MM.1S (cell line): ENCODE measurements at regions not wholly inside any gene's neighbourhood (a gene's known extent, or its start where the extent isn't known, plus 50 kb on each side); places are given as distances from the start of the nearest gene placed in this dataset.

Experiments
- DNase-seq: peaks from one replicate; pipeline ENCODE4 v3.0.0-alpha.2; 2015
- H2AFZ ChIP-seq: fragments of 300-600 bp; sonication (generic); 2 replicates; pipeline ENCODE4 v1.6.0; 2016; ENCODE audit warnings: antibody characterized with exemption, low read length
- H3F3A ChIP-seq: fragments of 300-600 bp; sonication (generic); 2 replicates; pipeline ENCODE4 v1.6.1; 2016; ENCODE audit warnings: mild to moderate bottlenecking, antibody characterized with exemption, low read length, moderate library complexity, mixed read lengths; ENCODE audit not compliant: insufficient read depth
- H3K27ac ChIP-seq: fragments of 300-600 bp; sonication (generic); 2 replicates; pipeline ENCODE4 v1.5.1; 2016; ENCODE audit warnings: mild to moderate bottlenecking, low read length
- H3K27me3 ChIP-seq: fragments of 300-600 bp; sonication (generic); replicated peaks from 2 replicates; pipeline ENCODE4 v1.6.0; 2016; ENCODE audit warnings: low read length; ENCODE audit not compliant: insufficient read depth
- H3K36me3 ChIP-seq: fragments of 300-600 bp; sonication (generic); replicated peaks from 2 replicates; pipeline ENCODE4 v1.6.1; 2016; ENCODE audit warnings: mild to moderate bottlenecking, low read length, mixed read lengths; ENCODE audit not compliant: insufficient read depth
- H3K4me1 ChIP-seq: fragments of 300-600 bp; sonication (generic); 2 replicates; pipeline ENCODE4 v1.6.1; 2016; ENCODE audit warnings: low read length, mixed read lengths
- H3K4me2 ChIP-seq: fragments of 300-600 bp; sonication (generic); 2 replicates; pipeline ENCODE4 v1.6.0; 2016; ENCODE audit warnings: low read depth, low read length
- H3K4me3 ChIP-seq: fragments of 300-600 bp; sonication (generic); 2 replicates; pipeline ENCODE4 v1.5.1; 2016; ENCODE audit warnings: low read length, mixed read lengths
- H3K79me2 ChIP-seq: fragments of 300-600 bp; sonication (generic); 2 replicates; pipeline ENCODE4 v1.6.1; 2016; ENCODE audit warnings: mixed run types, low read length, mixed read lengths
- H3K9ac ChIP-seq: fragments of 300-600 bp; sonication (generic); 2 replicates; pipeline ENCODE4 v1.6.1; 2016; ENCODE audit warnings: low read length, mixed read lengths
- H3K9me2 ChIP-seq: fragments of 300-600 bp; sonication (generic); replicated peaks from 2 replicates; pipeline ENCODE4 v1.6.1; 2016; ENCODE audit warnings: mild to moderate bottlenecking, low read length, mixed read lengths; ENCODE audit not compliant: insufficient read depth
- H3K9me3 ChIP-seq: fragments of 300-600 bp; sonication (generic); replicated peaks from 2 replicates; pipeline ENCODE4 v1.6.1; 2016; ENCODE audit warnings: mild to moderate bottlenecking, low read length, mixed read lengths; ENCODE audit not compliant: insufficient read depth
- H4K20me1 ChIP-seq: fragments of 300-600 bp; sonication (generic); 2 replicates; pipeline ENCODE4 v1.6.1; 2016; ENCODE audit warnings: mild to moderate bottlenecking, low read length, moderate library complexity, mixed read lengths; ENCODE audit not compliant: insufficient read depth
- EZH2 ChIP-seq: fragments of 300-600 bp; sonication (generic); optimal IDR thresholded peaks from 2 replicates; pipeline ENCODE3; 2017; ENCODE audit warnings: low read depth, mild to moderate bottlenecking, antibody characterized with exemption, low read length, mixed read lengths
- EZH2phosphoT487 ChIP-seq: fragments of 300-600 bp; sonication (generic); IDR thresholded peaks from 2 replicates; pipeline ENCODE4 v1.6.1; 2018; ENCODE audit warnings: antibody characterized with exemption, low read length
- TF ChIP-seq, protein P1 (sequence below): fragments of 300-600 bp; sonication (generic); IDR thresholded peaks from 2 replicates; pipeline ENCODE4 v1.5.1; 2016; ENCODE audit warnings: antibody characterized with exemption, low read length, mixed read lengths

DNA sequence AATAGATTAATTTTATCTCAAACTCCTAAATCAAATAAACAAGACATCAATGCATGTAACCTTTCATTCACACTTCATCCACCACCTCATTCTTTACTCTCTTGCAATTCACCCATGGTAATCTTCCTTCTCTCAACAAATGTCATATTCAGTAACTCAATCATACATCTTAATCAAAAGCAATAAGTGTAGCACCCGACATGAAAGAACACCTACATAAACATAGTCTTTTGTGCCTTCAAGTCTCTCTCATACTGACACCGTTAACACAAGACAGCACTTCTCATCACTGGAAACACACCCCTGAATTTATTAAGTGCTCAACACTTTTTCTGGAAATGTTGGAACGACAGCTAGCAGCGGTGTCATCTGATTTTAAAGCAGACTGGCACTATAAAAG lies 225.9 kb downstream of the TTLL7 start:
- Histone ChIP-seq H3K27me3 (no peaks in the 10 kb centered on the region), H2AFZ (no peak overlapping the region), H3K27ac (no peak overlapping the region), H4K20me1 (no peaks in the 10 kb centered on the region), H3K79me2 (no peaks in the 10 kb centered on the region), H3K4me3 (no peak overlapping the region), H3F3A (no peaks in the 10 kb centered on the region), H3K4me2 (no peak overlapping the region), H3K9ac (no peak overlapping the region), H3K9me2 (no peaks in the 10 kb centered on the region), H3K36me3 (no peaks in the 10 kb centered on the region), H3K9me3 (no peaks in the 10 kb centered on the region), H3K4me1 (no peaks in the 10 kb centered on the region)
- TF ChIP-seq, protein P1, sequence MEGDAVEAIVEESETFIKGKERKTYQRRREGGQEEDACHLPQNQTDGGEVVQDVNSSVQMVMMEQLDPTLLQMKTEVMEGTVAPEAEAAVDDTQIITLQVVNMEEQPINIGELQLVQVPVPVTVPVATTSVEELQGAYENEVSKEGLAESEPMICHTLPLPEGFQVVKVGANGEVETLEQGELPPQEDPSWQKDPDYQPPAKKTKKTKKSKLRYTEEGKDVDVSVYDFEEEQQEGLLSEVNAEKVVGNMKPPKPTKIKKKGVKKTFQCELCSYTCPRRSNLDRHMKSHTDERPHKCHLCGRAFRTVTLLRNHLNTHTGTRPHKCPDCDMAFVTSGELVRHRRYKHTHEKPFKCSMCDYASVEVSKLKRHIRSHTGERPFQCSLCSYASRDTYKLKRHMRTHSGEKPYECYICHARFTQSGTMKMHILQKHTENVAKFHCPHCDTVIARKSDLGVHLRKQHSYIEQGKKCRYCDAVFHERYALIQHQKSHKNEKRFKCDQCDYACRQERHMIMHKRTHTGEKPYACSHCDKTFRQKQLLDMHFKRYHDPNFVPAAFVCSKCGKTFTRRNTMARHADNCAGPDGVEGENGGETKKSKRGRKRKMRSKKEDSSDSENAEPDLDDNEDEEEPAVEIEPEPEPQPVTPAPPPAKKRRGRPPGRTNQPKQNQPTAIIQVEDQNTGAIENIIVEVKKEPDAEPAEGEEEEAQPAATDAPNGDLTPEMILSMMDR, result no peak
- TF ChIP-seq EZH2 (no peak), EZH2phosphoT487 (no peak)
- no peak for DNase-seq

DNA sequence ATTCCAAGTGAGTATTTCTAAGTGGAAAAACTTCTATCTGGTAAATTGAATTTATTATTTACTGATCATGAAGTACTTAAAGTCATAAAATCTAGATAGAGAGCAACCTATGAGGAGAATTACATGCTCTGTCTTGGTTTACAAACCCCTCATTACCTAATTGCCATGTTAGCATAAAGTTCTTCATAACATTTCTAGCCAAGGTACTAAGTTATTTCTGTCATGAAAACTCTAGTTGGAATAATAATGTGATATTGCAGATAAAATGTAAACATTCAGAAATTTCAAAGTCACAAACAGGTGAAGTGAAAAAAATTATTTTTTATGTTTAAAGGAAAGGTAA lies 228.6 kb downstream of the TTLL7 start:
- no peaks in the 10 kb centered on the region for H3K9me2 ChIP-seq
- TF ChIP-seq, protein P1, result no peak
- TF ChIP-seq EZH2phosphoT487 (no peak), EZH2 (no peak)
- no peak for DNase-seq
- H3K27ac ChIP-seq, result no peak overlapping the region
- no peak overlapping the region for H3K4me2 ChIP-seq
- H3K79me2 ChIP-seq, result no peaks in the 10 kb centered on the region
- no peaks in the 10 kb centered on the region for H3K4me1 ChIP-seq
- H3K36me3 ChIP-seq, result no peaks in the 10 kb centered on the region
- no peak overlapping the region for H3K4me3 ChIP-seq
- no peaks in the 10 kb centered on the region for H3F3A ChIP-seq
- H4K20me1 ChIP-seq, result no peaks in the 10 kb centered on the region
- no peak overlapping the region for H3K9ac ChIP-seq
- H2AFZ ChIP-seq, result no peak overlapping the region
- no peaks in the 10 kb centered on the region for H3K9me3 ChIP-seq
- no peaks in the 10 kb centered on the region for H3K27me3 ChIP-seq

DNA sequence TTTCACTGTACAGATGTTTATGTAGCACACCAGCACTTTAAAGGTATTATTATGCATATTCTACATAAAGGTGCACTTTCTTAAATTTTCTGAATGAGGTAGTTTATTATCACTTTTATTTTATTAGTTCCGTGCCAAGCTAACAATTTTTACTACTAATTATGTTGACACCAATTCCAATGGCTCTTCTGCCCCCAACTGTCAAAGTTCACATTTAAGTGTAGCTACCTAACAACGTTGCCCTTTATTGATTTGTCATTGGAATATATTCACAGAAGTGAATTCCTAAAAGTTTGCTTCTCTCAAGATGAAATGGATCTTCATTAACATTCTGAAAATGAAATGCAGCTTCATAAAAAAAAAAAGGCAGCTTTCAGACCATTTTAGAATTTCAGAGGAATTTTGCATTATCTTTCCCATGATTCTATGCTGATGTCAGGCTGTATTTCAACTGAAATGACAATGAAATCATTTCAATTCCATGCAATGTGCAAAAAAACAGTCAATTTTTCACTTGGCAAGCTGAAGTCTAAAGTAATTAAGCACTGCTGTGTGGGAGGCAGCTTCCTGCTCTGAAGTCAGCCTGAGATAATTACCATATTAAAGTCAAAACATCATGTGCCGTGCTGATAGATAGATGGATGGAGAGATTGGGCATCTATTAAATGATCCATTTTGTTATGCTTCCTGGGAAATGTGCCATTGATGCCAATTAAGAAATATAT lies 229.2 kb downstream of the TTLL7 start:
- Histone ChIP-seq H3K79me2 (no peaks in the 10 kb centered on the region), H3K9me2 (no peaks in the 10 kb centered on the region), H3K27me3 (no peaks in the 10 kb centered on the region), H3F3A (no peaks in the 10 kb centered on the region), H3K9ac (no peak overlapping the region), H3K4me3 (no peak overlapping the region), H3K27ac (no peak overlapping the region), H3K36me3 (no peaks in the 10 kb centered on the region), H4K20me1 (no peaks in the 10 kb centered on the region), H2AFZ (no peak overlapping the region), H3K9me3 (no peaks in the 10 kb centered on the region), H3K4me1 (no peaks in the 10 kb centered on the region), H3K4me2 (no peak overlapping the region)
- no peak for DNase-seq
- no peak for TF ChIP-seq EZH2
- TF ChIP-seq EZH2phosphoT487, result no peak
- TF ChIP-seq, protein P1, result no peak
